GM23338 (cell line): ENCODE measurements at regions not wholly inside any gene's neighbourhood (a gene's known extent, or its start where the extent isn't known, plus 50 kb on each side); places are given as distances from the start of the nearest gene placed in this dataset.

Experiments used
- CTCF ChIP-seq, 2 experiments: fragments of 200-600 bp in 1 of 2; sonication (generic) in 1 of 2; conservative IDR thresholded peaks; 2 replicates each; pipeline versions ENCODE4 v1.5.1 to v1.6.1; 2016 to 2017; ENCODE audit warnings: antibody characterized with exemption in 2 of 2, low read depth in 2 of 2, mild to moderate bottlenecking in 2 of 2, moderate library complexity in 1 of 2
- EZH2 ChIP-seq: fragments of 200-600 bp; sonication (generic); IDR thresholded peaks from one replicate; pipeline ENCODE4 v1.8.0; 2017; ENCODE audit warnings: antibody characterized with exemption, mild to moderate bottlenecking, low read depth; ENCODE audit not compliant: unreplicated experiment
- EZH2phosphoT487 ChIP-seq: fragments of 200-600 bp; sonication (generic); IDR thresholded peaks from one replicate; pipeline ENCODE4 v1.8.1; 2018; ENCODE audit warnings: antibody characterized with exemption; ENCODE audit not compliant: unreplicated experiment
- NANOG ChIP-seq: IDR thresholded peaks from 2 replicates; pipeline ENCODE4 v1.6.1; 2016; ENCODE audit warnings: antibody characterized with exemption, borderline replicate concordance
- POLR2AphosphoS5 ChIP-seq: IDR thresholded peaks from 2 replicates; pipeline ENCODE4 v1.6.1; 2016; ENCODE audit warnings: antibody characterized with exemption, low read depth
- STAT1 ChIP-seq: IDR thresholded peaks from one replicate; pipeline ENCODE4 v1.6.1; 2016; ENCODE audit warnings: antibody characterized with exemption; ENCODE audit not compliant: unreplicated experiment
- ZNF114 ChIP-seq: fragments of 250-450 bp; sonication (Bioruptor Pico); IDR thresholded peaks from 2 replicates; pipeline ENCODE4 v1.5.0; 2020; ENCODE audit warnings: mild to moderate bottlenecking, moderate library complexity
- ZNF331 ChIP-seq: fragments of 250-450 bp; sonication (Bioruptor Pico); IDR thresholded peaks from 2 replicates; pipeline ENCODE4 v1.5.0; 2020; ENCODE audit warnings: low read depth, mild to moderate bottlenecking, moderate library complexity
- TF ChIP-seq, protein P1 (sequence below): IDR thresholded peaks from one replicate; pipeline ENCODE4 v1.6.1; 2018; ENCODE audit warnings: antibody characterized with exemption; ENCODE audit not compliant: unreplicated experiment
- TF ChIP-seq, protein P2 (sequence below): fragments of 250-450 bp; sonication (Bioruptor Pico); IDR thresholded peaks from 2 replicates; pipeline ENCODE4 v1.5.0; 2020; ENCODE audit warnings: mild to moderate bottlenecking, moderate library complexity
- TF ChIP-seq, protein P3 (sequence below): IDR thresholded peaks from 2 replicates; pipeline ENCODE4 v1.6.1; 2016; ENCODE audit warnings: antibody characterized with exemption

- no peak for TF ChIP-seq CTCF (conservative IDR thresholded peaks at IDR 0.05; ENCODE audit: low read depth in 2 of 2)
- TF ChIP-seq EZH2, result no peak
- TF ChIP-seq POLR2AphosphoS5, result no peak
- TF ChIP-seq, protein P1, sequence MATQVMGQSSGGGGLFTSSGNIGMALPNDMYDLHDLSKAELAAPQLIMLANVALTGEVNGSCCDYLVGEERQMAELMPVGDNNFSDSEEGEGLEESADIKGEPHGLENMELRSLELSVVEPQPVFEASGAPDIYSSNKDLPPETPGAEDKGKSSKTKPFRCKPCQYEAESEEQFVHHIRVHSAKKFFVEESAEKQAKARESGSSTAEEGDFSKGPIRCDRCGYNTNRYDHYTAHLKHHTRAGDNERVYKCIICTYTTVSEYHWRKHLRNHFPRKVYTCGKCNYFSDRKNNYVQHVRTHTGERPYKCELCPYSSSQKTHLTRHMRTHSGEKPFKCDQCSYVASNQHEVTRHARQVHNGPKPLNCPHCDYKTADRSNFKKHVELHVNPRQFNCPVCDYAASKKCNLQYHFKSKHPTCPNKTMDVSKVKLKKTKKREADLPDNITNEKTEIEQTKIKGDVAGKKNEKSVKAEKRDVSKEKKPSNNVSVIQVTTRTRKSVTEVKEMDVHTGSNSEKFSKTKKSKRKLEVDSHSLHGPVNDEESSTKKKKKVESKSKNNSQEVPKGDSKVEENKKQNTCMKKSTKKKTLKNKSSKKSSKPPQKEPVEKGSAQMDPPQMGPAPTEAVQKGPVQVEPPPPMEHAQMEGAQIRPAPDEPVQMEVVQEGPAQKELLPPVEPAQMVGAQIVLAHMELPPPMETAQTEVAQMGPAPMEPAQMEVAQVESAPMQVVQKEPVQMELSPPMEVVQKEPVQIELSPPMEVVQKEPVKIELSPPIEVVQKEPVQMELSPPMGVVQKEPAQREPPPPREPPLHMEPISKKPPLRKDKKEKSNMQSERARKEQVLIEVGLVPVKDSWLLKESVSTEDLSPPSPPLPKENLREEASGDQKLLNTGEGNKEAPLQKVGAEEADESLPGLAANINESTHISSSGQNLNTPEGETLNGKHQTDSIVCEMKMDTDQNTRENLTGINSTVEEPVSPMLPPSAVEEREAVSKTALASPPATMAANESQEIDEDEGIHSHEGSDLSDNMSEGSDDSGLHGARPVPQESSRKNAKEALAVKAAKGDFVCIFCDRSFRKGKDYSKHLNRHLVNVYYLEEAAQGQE, result no peak
- no peak for TF ChIP-seq EZH2phosphoT487
- TF ChIP-seq, protein P2, sequence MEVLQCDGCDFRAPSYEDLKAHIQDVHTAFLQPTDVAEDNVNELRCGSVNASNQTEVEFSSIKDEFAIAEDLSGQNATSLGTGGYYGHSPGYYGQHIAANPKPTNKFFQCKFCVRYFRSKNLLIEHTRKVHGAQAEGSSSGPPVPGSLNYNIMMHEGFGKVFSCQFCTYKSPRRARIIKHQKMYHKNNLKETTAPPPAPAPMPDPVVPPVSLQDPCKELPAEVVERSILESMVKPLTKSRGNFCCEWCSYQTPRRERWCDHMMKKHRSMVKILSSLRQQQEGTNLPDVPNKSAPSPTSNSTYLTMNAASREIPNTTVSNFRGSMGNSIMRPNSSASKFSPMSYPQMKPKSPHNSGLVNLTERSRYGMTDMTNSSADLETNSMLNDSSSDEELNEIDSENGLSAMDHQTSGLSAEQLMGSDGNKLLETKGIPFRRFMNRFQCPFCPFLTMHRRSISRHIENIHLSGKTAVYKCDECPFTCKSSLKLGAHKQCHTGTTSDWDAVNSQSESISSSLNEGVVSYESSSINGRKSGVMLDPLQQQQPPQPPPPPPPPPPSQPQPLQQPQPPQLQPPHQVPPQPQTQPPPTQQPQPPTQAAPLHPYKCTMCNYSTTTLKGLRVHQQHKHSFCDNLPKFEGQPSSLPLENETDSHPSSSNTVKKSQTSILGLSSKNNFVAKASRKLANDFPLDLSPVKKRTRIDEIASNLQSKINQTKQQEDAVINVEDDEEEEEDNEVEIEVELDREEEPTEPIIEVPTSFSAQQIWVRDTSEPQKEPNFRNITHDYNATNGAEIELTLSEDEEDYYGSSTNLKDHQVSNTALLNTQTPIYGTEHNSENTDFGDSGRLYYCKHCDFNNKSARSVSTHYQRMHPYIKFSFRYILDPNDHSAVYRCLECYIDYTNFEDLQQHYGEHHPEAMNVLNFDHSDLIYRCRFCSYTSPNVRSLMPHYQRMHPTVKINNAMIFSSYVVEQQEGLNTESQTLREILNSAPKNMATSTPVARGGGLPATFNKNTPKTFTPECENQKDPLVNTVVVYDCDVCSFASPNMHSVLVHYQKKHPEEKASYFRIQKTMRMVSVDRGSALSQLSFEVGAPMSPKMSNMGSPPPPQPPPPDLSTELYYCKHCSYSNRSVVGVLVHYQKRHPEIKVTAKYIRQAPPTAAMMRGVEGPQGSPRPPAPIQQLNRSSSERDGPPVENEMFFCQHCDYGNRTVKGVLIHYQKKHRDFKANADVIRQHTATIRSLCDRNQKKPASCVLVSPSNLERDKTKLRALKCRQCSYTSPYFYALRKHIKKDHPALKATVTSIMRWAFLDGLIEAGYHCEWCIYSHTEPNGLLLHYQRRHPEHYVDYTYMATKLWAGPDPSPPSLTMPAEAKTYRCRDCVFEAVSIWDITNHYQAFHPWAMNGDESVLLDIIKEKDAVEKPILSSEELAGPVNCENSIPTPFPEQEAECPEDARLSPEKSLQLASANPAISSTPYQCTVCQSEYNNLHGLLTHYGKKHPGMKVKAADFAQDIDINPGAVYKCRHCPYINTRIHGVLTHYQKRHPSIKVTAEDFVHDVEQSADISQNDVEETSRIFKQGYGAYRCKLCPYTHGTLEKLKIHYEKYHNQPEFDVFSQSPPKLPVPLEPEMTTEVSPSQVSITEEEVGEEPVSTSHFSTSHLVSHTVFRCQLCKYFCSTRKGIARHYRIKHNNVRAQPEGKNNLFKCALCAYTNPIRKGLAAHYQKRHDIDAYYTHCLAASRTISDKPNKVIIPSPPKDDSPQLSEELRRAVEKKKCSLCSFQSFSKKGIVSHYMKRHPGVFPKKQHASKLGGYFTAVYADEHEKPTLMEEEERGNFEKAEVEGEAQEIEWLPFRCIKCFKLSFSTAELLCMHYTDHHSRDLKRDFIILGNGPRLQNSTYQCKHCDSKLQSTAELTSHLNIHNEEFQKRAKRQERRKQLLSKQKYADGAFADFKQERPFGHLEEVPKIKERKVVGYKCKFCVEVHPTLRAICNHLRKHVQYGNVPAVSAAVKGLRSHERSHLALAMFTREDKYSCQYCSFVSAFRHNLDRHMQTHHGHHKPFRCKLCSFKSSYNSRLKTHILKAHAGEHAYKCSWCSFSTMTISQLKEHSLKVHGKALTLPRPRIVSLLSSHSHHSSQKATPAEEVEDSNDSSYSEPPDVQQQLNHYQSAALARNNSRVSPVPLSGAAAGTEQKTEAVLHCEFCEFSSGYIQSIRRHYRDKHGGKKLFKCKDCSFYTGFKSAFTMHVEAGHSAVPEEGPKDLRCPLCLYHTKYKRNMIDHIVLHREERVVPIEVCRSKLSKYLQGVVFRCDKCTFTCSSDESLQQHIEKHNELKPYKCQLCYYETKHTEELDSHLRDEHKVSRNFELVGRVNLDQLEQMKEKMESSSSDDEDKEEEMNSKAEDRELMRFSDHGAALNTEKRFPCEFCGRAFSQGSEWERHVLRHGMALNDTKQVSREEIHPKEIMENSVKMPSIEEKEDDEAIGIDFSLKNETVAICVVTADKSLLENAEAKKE (CRISPR knock-in tag), result peak; percentile 82
- TF ChIP-seq STAT1, result no peak
- no peak for TF ChIP-seq ZNF331
- TF ChIP-seq NANOG, result no peak
- no peak for TF ChIP-seq ZNF114 (CRISPR knock-in tag)
- TF ChIP-seq, protein P3, sequence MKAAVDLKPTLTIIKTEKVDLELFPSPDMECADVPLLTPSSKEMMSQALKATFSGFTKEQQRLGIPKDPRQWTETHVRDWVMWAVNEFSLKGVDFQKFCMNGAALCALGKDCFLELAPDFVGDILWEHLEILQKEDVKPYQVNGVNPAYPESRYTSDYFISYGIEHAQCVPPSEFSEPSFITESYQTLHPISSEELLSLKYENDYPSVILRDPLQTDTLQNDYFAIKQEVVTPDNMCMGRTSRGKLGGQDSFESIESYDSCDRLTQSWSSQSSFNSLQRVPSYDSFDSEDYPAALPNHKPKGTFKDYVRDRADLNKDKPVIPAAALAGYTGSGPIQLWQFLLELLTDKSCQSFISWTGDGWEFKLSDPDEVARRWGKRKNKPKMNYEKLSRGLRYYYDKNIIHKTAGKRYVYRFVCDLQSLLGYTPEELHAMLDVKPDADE, result no peak
These were observed 75.7 kb downstream of the TUSC1 start for GRCh38 chr9:25602400-25603044.
